Trophoblast cell (in vitro differentiated cells and primary cell): ENCODE measurements at regions not wholly inside any gene's neighbourhood (a gene's known extent, or its start where the extent isn't known, plus 50 kb on each side); places are given as distances from the start of the nearest gene placed in this dataset.

Experiments
- DNase-seq, 2 donors: peaks; one replicate each; pipeline ENCODE4 v3.0.0-alpha.2; 2016
- H2AFZ ChIP-seq: 2 replicates; pipeline ENCODE4 v1.6.1; 2013; ENCODE audit warnings: low read length, moderate library complexity, mild to moderate bottlenecking; ENCODE audit not compliant: insufficient read depth, poor library complexity
- H2AK5ac ChIP-seq: 2 replicates; pipeline ENCODE4 v1.6.1; 2013; ENCODE audit warnings: mild to moderate bottlenecking, low read length
- H2BK120ac ChIP-seq: 2 replicates; pipeline ENCODE4 v1.6.1; 2013; ENCODE audit warnings: low read length, mild to moderate bottlenecking, moderate library complexity; ENCODE audit not compliant: insufficient read depth, poor library complexity
- H2BK12ac ChIP-seq: 2 replicates; pipeline ENCODE4 v1.6.1; 2013; ENCODE audit warnings: mild to moderate bottlenecking, low read length, moderate library complexity
- H2BK5ac ChIP-seq: 2 replicates; pipeline ENCODE4 v1.6.1; 2013; ENCODE audit warnings: low read length, low read depth, moderate library complexity, mild to moderate bottlenecking; ENCODE audit not compliant: poor library complexity
- H3K14ac ChIP-seq: 2 replicates; pipeline ENCODE4 v1.6.1; 2013; ENCODE audit warnings: mild to moderate bottlenecking, low read length
- H3K18ac ChIP-seq: 2 replicates; pipeline ENCODE4 v1.6.1; 2013; ENCODE audit warnings: mild to moderate bottlenecking, low read length
- H3K23ac ChIP-seq: 2 replicates; pipeline ENCODE4 v1.6.1; 2013; ENCODE audit warnings: low read length
- H3K27ac ChIP-seq: 2 replicates; pipeline ENCODE4 v1.5.1; 2013; ENCODE audit warnings: low read depth, mild to moderate bottlenecking, inconsistent platforms, low read length, moderate library complexity
- H3K27me3 ChIP-seq: 2 replicates; pipeline ENCODE4 v1.6.1; 2013; ENCODE audit warnings: inconsistent platforms, mild to moderate bottlenecking, low read length, moderate library complexity; ENCODE audit not compliant: insufficient read depth
- H3K36me3 ChIP-seq, 2 experiments: 1 replicate in 1 of 2; 2 replicates in 1 of 2; pipeline ENCODE4 v1.6.1; 2013; ENCODE audit warnings: low read length in 2 of 2, mild to moderate bottlenecking in 2 of 2, moderate library complexity in 1 of 2; ENCODE audit not compliant: insufficient read depth in 2 of 2, control insufficient read depth in 1 of 2
- H3K4ac ChIP-seq: 2 replicates; pipeline ENCODE4 v1.6.1; 2013; ENCODE audit warnings: low read depth, mild to moderate bottlenecking, low read length, moderate library complexity
- H3K4me1 ChIP-seq, 2 experiments: 1 replicate in 1 of 2; 2 replicates in 1 of 2; pipeline ENCODE4 v1.6.1; 2013; ENCODE audit warnings: low read length in 2 of 2, mild to moderate bottlenecking in 2 of 2, moderate library complexity in 1 of 2; ENCODE audit not compliant: insufficient read depth in 2 of 2, control insufficient read depth in 1 of 2
- H3K4me2 ChIP-seq: 2 replicates; pipeline ENCODE4 v1.6.1; 2013; ENCODE audit warnings: inconsistent platforms, mild to moderate bottlenecking, low read length, moderate library complexity
- H3K4me3 ChIP-seq: 2 replicates; pipeline ENCODE4 v1.5.1; 2013; ENCODE audit warnings: mild to moderate bottlenecking, low read depth, low read length, inconsistent platforms
- H3K79me1 ChIP-seq: one replicate; pipeline ENCODE4 v1.6.1; 2013; ENCODE audit warnings: low read length
- H3K79me2 ChIP-seq: 2 replicates; pipeline ENCODE4 v1.6.1; 2013; ENCODE audit warnings: low read length, mild to moderate bottlenecking; ENCODE audit not compliant: control insufficient read depth, insufficient read depth, poor library complexity
- H3K9ac ChIP-seq: 2 replicates; pipeline ENCODE4 v1.6.1; 2013; ENCODE audit warnings: mild to moderate bottlenecking, low read length
- H3K9me3 ChIP-seq: 2 replicates; pipeline ENCODE4 v1.6.1; 2013; ENCODE audit warnings: low read depth, mild to moderate bottlenecking, control low read depth, inconsistent platforms, low read length; ENCODE audit not compliant: insufficient read depth
- H4K12ac ChIP-seq: 2 replicates; pipeline ENCODE4 v1.6.1; 2013; ENCODE audit warnings: low read depth, mild to moderate bottlenecking, low read length, moderate library complexity
- H4K8ac ChIP-seq: 2 replicates; pipeline ENCODE4 v1.6.1; 2013; ENCODE audit warnings: low read depth, mild to moderate bottlenecking, low read length, moderate library complexity
- H4K91ac ChIP-seq: one replicate; pipeline ENCODE4 v1.6.1; 2013; ENCODE audit warnings: low read depth, mild to moderate bottlenecking, low read length, moderate library complexity
- WGBS: extraction: QIAGEN DNeasy Blood & Tissue Kit; methylation state at CpG from one replicate; pipeline ENCODE4 v1.1.7; 2013; ENCODE audit warnings: missing lambda C conversion rate; ENCODE audit not compliant: insufficient read length, insufficient coverage; ENCODE audit errors: extremely low coverage; 5-methylcytosine and 5-hydroxymethylcytosine counted together

- Histone ChIP-seq H3K4ac (no peak overlapping the region), H4K12ac (no peak overlapping the region), H2BK5ac (no peak overlapping the region), H3K79me2 (no peaks in the 10 kb centered on the region), H3K9me3 (no peaks in the 10 kb centered on the region), H3K27me3 (no peaks in the 10 kb centered on the region), H3K14ac (no peak overlapping the region), H2BK120ac (no peak overlapping the region), H3K4me3 (no peak overlapping the region), H2BK12ac (no peak overlapping the region), H4K8ac (no peak overlapping the region), H3K79me1 (no peaks in the 10 kb centered on the region), H3K9ac (no peak overlapping the region), H3K18ac (no peak overlapping the region), H3K4me2 (no peak overlapping the region), H3K36me3 (no peaks in the 10 kb centered on the region), H4K91ac (no peak overlapping the region), H2AK5ac (no peak overlapping the region), H3K4me1 (no peaks in the 10 kb centered on the region), H2AFZ (no peak overlapping the region), H3K23ac (no peak overlapping the region), H3K27ac (no peak overlapping the region)
- WGBS: no CpG with 5 or more reads among the region's 1 CpG
- no peak for DNase-seq
Observed at GRCh38 chr4:11565213-11565612, 136.5 kb upstream of the HS3ST1 start.

- no peak for DNase-seq
- Histone ChIP-seq H3K9ac (no peak overlapping the region), H3K18ac (no peak overlapping the region), H3K9me3 (no peaks in the 10 kb centered on the region), H3K27me3 (no peaks in the 10 kb centered on the region), H3K79me2 (no peaks in the 10 kb centered on the region), H4K12ac (no peak overlapping the region), H3K4me3 (no peak overlapping the region), H2BK5ac (no peak overlapping the region), H3K4me1 (no peaks in the 10 kb centered on the region), H3K4me2 (no peak overlapping the region), H3K23ac (no peak overlapping the region), H3K27ac (no peak overlapping the region), H3K36me3 (no peaks in the 10 kb centered on the region), H4K8ac (no peak overlapping the region), H3K79me1 (no peaks in the 10 kb centered on the region), H2AFZ (no peak overlapping the region), H3K14ac (no peak overlapping the region), H2AK5ac (no peak overlapping the region), H4K91ac (no peak overlapping the region), H2BK120ac (no peak overlapping the region), H3K4ac (no peak overlapping the region), H2BK12ac (no peak overlapping the region)
- no CpG with 5 or more reads among the region's 2 CpGs for WGBS
Observed at GRCh38 chr4:11564021-11564420, 135.3 kb upstream of the HS3ST1 start.

- Histone ChIP-seq H3K79me1 (no peaks in the 10 kb centered on the region), H3K4me2 (no peak overlapping the region), H4K12ac (no peak overlapping the region), H3K4me3 (no peak overlapping the region), H3K27ac (no peak overlapping the region), H4K91ac (no peak overlapping the region), H2BK12ac (no peak overlapping the region), H3K36me3 (no peaks in the 10 kb centered on the region), H2AK5ac (no peak overlapping the region), H3K4me1 (no peaks in the 10 kb centered on the region), H2BK5ac (no peak overlapping the region), H3K23ac (no peak overlapping the region), H3K4ac (no peak overlapping the region), H3K9ac (no peak overlapping the region), H4K8ac (no peak overlapping the region), H3K14ac (no peak overlapping the region), H2BK120ac (no peak overlapping the region), H3K9me3 (no peaks in the 10 kb centered on the region), H3K79me2 (no peaks in the 10 kb centered on the region), H3K18ac (no peak overlapping the region), H3K27me3 (no peaks in the 10 kb centered on the region), H2AFZ (no peak overlapping the region)
- DNase-seq: no peak
Observed at GRCh38 chr4:11549525-11549924, 120.8 kb upstream of the HS3ST1 start.

- H3K23ac ChIP-seq: no peak overlapping the region
- H2BK12ac ChIP-seq: no peak overlapping the region
- H3K27me3 ChIP-seq: no peaks in the 10 kb centered on the region
- H2AK5ac ChIP-seq: no peak overlapping the region
- WGBS: no CpG with 5 or more reads among the region's 1 CpG
- no peak overlapping the region for H2BK120ac ChIP-seq
- H3K18ac ChIP-seq: no peak overlapping the region
- DNase-seq: peak in 1 of 2 donors; percentile 55
- H4K8ac ChIP-seq: no peak overlapping the region
- H3K79me2 ChIP-seq: no peaks in the 10 kb centered on the region
- H3K79me1 ChIP-seq: no peaks in the 10 kb centered on the region
- no peak overlapping the region for H4K12ac ChIP-seq
- H2BK5ac ChIP-seq: no peak overlapping the region
- no peak overlapping the region for H4K91ac ChIP-seq
- H3K4me3 ChIP-seq: no peak overlapping the region
- no peak overlapping the region for H3K4ac ChIP-seq
- no peak overlapping the region for H3K4me2 ChIP-seq
- no peak overlapping the region for H2AFZ ChIP-seq
- H3K9ac ChIP-seq: no peak overlapping the region
- no peaks in the 10 kb centered on the region for H3K36me3 ChIP-seq
- H3K9me3 ChIP-seq: no peaks in the 10 kb centered on the region
- H3K4me1 ChIP-seq: no peaks in the 10 kb centered on the region
- no peak overlapping the region for H3K14ac ChIP-seq
- H3K27ac ChIP-seq: no peak overlapping the region
Observed at GRCh38 chr4:11548597-11549082, 119.9 kb upstream of the HS3ST1 start.
